ENCODE measurements at regions not wholly inside any gene's neighbourhood (a gene's known extent, or its start where the extent isn't known, plus 50 kb on each side); places are given as distances from the start of the nearest gene placed in this dataset.

- H3K14ac ChIP-seq (replicated peaks; ENCODE audit: low read depth, low read length) = no peak overlapping the region
- no peak overlapping the region for H2BK20ac ChIP-seq (ENCODE audit: low read depth, low read length)
- no peaks in the 10 kb centered on the region for H3K27me3 ChIP-seq (ENCODE audit: control insufficient read depth, insufficient read depth, low read length)
- no peaks in the 10 kb centered on the region for H4K20me1 ChIP-seq (ENCODE audit: insufficient read depth, low read length)
- H2BK5ac ChIP-seq (ENCODE audit: low read depth, low read length, poor library complexity, severe bottlenecking) = no peak overlapping the region
- no peak overlapping the region for H3K27ac ChIP-seq (ENCODE audit: insufficient read depth, low read length)
- no peak overlapping the region for H2AFZ ChIP-seq (replicated peaks; ENCODE audit: low read length, poor library complexity)
- H3K9ac ChIP-seq (ENCODE audit: low read depth, low read length) = no peak overlapping the region
- no peak overlapping the region for H3K4me3 ChIP-seq (ENCODE audit: insufficient read depth, low read depth, low read length)
- intact Hi-C loops (cut with micrococcal nuclease) (no loop called here), in situ Hi-C loops (cut with MboI; ENCODE audit: low sequenced_read_pairs) (no loop called here), dilution Hi-C loops (cut with HindIII; ENCODE audit: low sequenced_read_pairs, unreplicated experiment) (no loop called here)
- H3K4me1 ChIP-seq (ENCODE audit: control insufficient read depth, insufficient read depth, low read length) = no peaks in the 10 kb centered on the region
- H2BK15ac ChIP-seq (ENCODE audit: low read depth, low read length) = no peak overlapping the region
- no peaks in the 10 kb centered on the region for H3K9me1 ChIP-seq (ENCODE audit: insufficient read depth, low read length)
- no peak overlapping the region for H2AK5ac ChIP-seq (ENCODE audit: low read depth, low read length)
- ATAC-seq (ENCODE audit: low read depth) = no peak
- DNase-seq = no peak
- H2BK120ac ChIP-seq (ENCODE audit: low read depth, low read length) = no peak overlapping the region
- H3K56ac ChIP-seq (ENCODE audit: extremely low read depth, insufficient read depth, low read length) = no peak overlapping the region
- H3K4ac ChIP-seq (ENCODE audit: low read depth, low read length) = no peak overlapping the region
- no TSS peak for BruUV-seq (replicated peaks)
- H3K4me2 ChIP-seq (ENCODE audit: low read depth, low read length) = no peak overlapping the region
- ChIA-PET POLR2A (ENCODE audit: unreplicated experiment) (no interaction called here), CTCF (no interaction called here)
- no peak overlapping the region for H4K91ac ChIP-seq (ENCODE audit: insufficient read depth, low read depth, low read length)
- H4K5ac ChIP-seq (ENCODE audit: low read depth, low read length) = no peak overlapping the region
- H3K36me3 ChIP-seq (ENCODE audit: control insufficient read depth, insufficient read depth, low read length) = no peaks in the 10 kb centered on the region
- H4K8ac ChIP-seq (ENCODE audit: low read depth in 2 of 2, low read length in 2 of 2) = no peak overlapping the region
- no peaks in the 10 kb centered on the region for H3K79me1 ChIP-seq (ENCODE audit: low read depth in 1 of 2, low read length in 2 of 2)
- H3K18ac ChIP-seq (ENCODE audit: low read depth, low read length) = no peak overlapping the region
- no peak overlapping the region for H3K23ac ChIP-seq (ENCODE audit: low read depth, low read length)
- H3K9me3 ChIP-seq (ENCODE audit: control insufficient read depth, insufficient read depth, low read length) = peaks cover 38% of the 10 kb centered on the region
- H2AK9ac ChIP-seq (replicated peaks; ENCODE audit: low read depth, low read length, poor library complexity) = no peak overlapping the region
- no peak for TF ChIP-seq MXI1 (IDR thresholded peaks at IDR 0.05; ENCODE audit: borderline replicate concordance, low read depth, low read length)
- TF ChIP-seq RCOR1 (IDR thresholded peaks at IDR 0.05; ENCODE audit: insufficient replicate concordance, low read length) = no peak
- no peak for TF ChIP-seq SMC3 (IDR thresholded peaks at IDR 0.05; ENCODE audit: low read depth, low read length)
- TF ChIP-seq MAFK (IDR thresholded peaks at IDR 0.05; ENCODE audit: low read depth, low read length) = no peak
- TF ChIP-seq CEBPB (IDR thresholded peaks at IDR 0.05; ENCODE audit: low read depth, low read length) = no peak
- no peak for TF ChIP-seq CHD1 (IDR thresholded peaks at IDR 0.05; ENCODE audit: low read depth, low read length)
- no peak for TF ChIP-seq POLR2A (IDR thresholded peaks at IDR 0.05; ENCODE audit: low read depth, low read length)
- TF ChIP-seq MAZ (IDR thresholded peaks at IDR 0.05; ENCODE audit: borderline replicate concordance, low read depth, low read length) = no peak
- no peak for TF ChIP-seq CTCF (conservative IDR thresholded peaks at IDR 0.05; ENCODE audit: low read depth, low read length)
- no peak for TF ChIP-seq ELK1 (IDR thresholded peaks at IDR 0.05; ENCODE audit: borderline replicate concordance, low read depth, low read length)
- TF ChIP-seq RAD21 (IDR thresholded peaks at IDR 0.05; ENCODE audit: low read length) = no peak
- TF ChIP-seq BHLHE40 (IDR thresholded peaks at IDR 0.05; ENCODE audit: low read depth, low read length) = no peak
- no peak for TF ChIP-seq USF2 (IDR thresholded peaks at IDR 0.05; ENCODE audit: low read depth, low read length)
- TF ChIP-seq FOS (IDR thresholded peaks at IDR 0.05; ENCODE audit: low read depth, low read length) = no peak
- 80% methylated on average over 1 of the region's 3 CpGs; no CpG with 5 or more reads in 1 of the 2 experiments for WGBS, 2 experiments (ENCODE audit: extremely low coverage in 2 of 2, insufficient read length in 1 of 2)
These were observed 469.6 kb upstream of the MYT1L start for GRCh38 chr2:2800697-2801096.
